ENCODE measurements at regions not wholly inside any gene's neighbourhood (a gene's known extent, or its start where the extent isn't known, plus 50 kb on each side); places are given as distances from the start of the nearest gene placed in this dataset.
"Not testable (repeated sequence)": the region's sequence is repeated elsewhere in the genome, so short reads cannot be mapped to it uniquely, and the experiment has no call there.

DNA sequence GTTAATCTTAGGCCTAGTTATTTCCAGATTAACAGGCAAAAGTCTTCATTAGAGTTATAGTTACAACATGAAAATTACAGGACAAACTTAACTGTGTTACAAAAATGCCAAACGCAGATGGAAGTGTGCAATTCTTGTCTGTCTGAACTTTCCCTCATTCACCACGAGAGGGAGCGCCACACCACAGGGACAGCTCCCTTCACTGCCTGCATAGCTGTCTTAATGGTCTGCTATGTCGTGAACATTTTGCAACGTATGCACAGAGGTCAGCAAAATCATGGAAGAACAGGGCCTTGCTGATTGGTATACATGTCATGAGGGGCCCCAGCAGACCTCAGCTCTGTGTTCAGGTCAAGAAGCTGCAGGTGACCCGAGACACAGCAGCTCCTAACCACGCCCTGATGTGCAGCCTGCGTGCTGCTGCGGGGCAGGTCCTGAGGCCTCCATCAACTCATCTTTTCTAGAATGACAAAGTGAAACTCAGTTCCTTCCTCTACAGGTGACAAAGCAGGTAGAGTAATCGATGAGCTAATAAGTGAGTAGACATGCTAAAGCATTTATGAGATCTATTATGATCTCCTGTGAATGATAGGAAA, 78.8 kb upstream of the ATP8B1 start:
- TF ChIP-seq MAFK (IDR thresholded peaks at IDR 0.05; ENCODE audit: partially characterized antibody) (peak; percentile 76), GATA3 (IDR thresholded peaks at IDR 0.05; ENCODE audit: borderline replicate concordance) (no peak), CHD4 (IDR thresholded peaks at IDR 0.05; ENCODE audit: borderline replicate concordance) (no peak), FOSL2 (IDR thresholded peaks at IDR 0.05) (no peak), FOSL2 (CRISPR knock-in tag; IDR thresholded peaks at IDR 0.05) (no peak), HOXB5 (CRISPR knock-in tag; IDR thresholded peaks at IDR 0.05) (no peak), RAD21 (conservative IDR thresholded peaks at IDR 0.05 in 1 of 2, IDR thresholded peaks at IDR 0.05 in 1 of 2) (peak; percentile 94 to 95), RARB (CRISPR knock-in tag; IDR thresholded peaks at IDR 0.05) (no peak), SMC3 (IDR thresholded peaks at IDR 0.05) (peak; percentile 91), POLR2A (IDR thresholded peaks at IDR 0.05; ENCODE audit: low read length) (no peak)
- TF ChIP-seq, protein P1, sequence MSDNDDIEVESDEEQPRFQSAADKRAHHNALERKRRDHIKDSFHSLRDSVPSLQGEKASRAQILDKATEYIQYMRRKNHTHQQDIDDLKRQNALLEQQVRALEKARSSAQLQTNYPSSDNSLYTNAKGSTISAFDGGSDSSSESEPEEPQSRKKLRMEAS (IDR thresholded peaks at IDR 0.05), result 0 out of 2 replicates have a peak, but pooled peaks have one; percentile 12
- TF ChIP-seq, protein P2, sequence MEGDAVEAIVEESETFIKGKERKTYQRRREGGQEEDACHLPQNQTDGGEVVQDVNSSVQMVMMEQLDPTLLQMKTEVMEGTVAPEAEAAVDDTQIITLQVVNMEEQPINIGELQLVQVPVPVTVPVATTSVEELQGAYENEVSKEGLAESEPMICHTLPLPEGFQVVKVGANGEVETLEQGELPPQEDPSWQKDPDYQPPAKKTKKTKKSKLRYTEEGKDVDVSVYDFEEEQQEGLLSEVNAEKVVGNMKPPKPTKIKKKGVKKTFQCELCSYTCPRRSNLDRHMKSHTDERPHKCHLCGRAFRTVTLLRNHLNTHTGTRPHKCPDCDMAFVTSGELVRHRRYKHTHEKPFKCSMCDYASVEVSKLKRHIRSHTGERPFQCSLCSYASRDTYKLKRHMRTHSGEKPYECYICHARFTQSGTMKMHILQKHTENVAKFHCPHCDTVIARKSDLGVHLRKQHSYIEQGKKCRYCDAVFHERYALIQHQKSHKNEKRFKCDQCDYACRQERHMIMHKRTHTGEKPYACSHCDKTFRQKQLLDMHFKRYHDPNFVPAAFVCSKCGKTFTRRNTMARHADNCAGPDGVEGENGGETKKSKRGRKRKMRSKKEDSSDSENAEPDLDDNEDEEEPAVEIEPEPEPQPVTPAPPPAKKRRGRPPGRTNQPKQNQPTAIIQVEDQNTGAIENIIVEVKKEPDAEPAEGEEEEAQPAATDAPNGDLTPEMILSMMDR (IDR thresholded peaks at IDR 0.05), result peak; percentile 83
- TF ChIP-seq, protein P3, sequence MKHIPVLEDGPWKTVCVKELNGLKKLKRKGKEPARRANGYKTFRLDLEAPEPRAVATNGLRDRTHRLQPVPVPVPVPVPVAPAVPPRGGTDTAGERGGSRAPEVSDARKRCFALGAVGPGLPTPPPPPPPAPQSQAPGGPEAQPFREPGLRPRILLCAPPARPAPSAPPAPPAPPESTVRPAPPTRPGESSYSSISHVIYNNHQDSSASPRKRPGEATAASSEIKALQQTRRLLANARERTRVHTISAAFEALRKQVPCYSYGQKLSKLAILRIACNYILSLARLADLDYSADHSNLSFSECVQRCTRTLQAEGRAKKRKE (CRISPR knock-in tag; IDR thresholded peaks at IDR 0.05; ENCODE audit: low read depth), result no peak
- TF ChIP-seq, protein P4, sequence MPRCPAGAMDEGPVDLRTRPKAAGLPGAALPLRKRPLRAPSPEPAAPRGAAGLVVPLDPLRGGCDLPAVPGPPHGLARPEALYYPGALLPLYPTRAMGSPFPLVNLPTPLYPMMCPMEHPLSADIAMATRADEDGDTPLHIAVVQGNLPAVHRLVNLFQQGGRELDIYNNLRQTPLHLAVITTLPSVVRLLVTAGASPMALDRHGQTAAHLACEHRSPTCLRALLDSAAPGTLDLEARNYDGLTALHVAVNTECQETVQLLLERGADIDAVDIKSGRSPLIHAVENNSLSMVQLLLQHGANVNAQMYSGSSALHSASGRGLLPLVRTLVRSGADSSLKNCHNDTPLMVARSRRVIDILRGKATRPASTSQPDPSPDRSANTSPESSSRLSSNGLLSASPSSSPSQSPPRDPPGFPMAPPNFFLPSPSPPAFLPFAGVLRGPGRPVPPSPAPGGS (IDR thresholded peaks at IDR 0.05), result no peak
- WGBS (ENCODE audit: missing lambda C conversion rate), result 21% methylated on average over 9 of the region's 10 CpGs
- Histone ChIP-seq H3K4me1 (peaks cover 16% of the 10 kb centered on the region), H3K4me2 (peak overlapping the region; percentile 67), H3K27ac (peak overlapping the region; percentile 67 to 77), H3K9me3 (peaks cover 15% of the 10 kb centered on the region; the same call in 2 of the 3 replicates), H3K4me3 (no peak overlapping the region)
- ATAC-seq (peak; percentile 94 to 98), FAIRE-seq (peak; percentile 32), DNase-seq (ENCODE audit: low read depth in 1 of 2, low spot score in 1 of 2) (peak; percentile 20 to 84)
- ChIA-PET POLR2A (no interaction called here), CTCF (interaction anchor here (0.5 to 2.0 kb wide), 30 partner anchors 9 to 882 kb away, joined by 3 to 20 read pairs (median 4); partner anchors contain the start of gene NEDD4L)

DNA sequence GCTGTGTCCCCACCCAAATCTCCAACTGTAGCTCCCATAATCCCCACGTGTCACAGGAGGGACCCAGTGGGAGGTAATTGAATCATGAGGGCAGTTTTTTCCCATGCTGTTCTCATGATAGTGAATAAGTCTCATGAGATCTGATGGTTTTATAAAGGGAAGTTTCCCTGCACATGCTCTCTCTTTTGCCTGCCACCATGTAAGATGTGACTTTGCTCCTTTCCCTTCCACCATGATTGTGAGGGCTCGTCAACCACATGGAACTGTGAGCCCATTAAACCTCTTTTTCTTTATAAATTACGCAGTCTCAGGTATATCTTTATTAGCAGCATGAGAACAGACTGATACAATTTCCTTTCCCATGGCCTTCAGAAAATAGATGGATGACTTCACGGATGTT, 76.8 kb upstream of the ATP8B1 start:
- POLR2A ChIA-PET; DNase-seq (ENCODE audit: low read depth in 1 of 2, low spot score in 1 of 2); ATAC-seq; H3K4me1 ChIP-seq; H3K4me3 ChIP-seq; FAIRE-seq; H3K4me2 ChIP-seq; H3K27ac ChIP-seq: not testable (repeated sequence)
- peaks cover 15% of the 10 kb centered on the region; the same call in 2 of the 3 replicates for H3K9me3 ChIP-seq
- TF ChIP-seq ZFP36 (IDR thresholded peaks at IDR 0.05; ENCODE audit: borderline replicate concordance, partially characterized antibody), result peak; percentile 85
- WGBS (ENCODE audit: missing lambda C conversion rate), result 80% methylated on average over 4 of the region's 4 CpGs
- CTCF ChIA-PET, result interaction anchor here (1.7 kb wide), 1 partner anchor 242 kb away, joined by 7 read pairs; no protein-coding TSS in a partner anchor

DNA sequence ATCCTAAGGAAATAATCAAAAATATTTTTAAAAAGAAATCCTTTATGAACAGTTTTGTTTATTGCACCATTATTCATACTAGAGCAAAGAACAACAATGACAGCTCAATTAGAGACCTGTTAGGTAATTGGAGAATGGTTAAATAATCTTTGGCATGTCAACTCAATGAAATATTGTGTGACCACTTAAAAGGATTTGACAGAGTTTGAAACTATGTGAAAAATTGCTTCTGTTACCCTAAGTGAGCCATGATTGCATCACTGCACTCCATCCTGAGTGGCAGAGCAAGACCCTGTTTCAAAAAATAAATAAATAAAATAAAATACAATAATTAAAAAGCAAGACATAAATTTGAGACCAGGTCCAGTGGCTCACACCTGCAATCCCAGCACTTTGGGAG, 66.1 kb upstream of the ATP8B1 start:
- no peak for ATAC-seq
- H3K4me3 ChIP-seq, result no peak overlapping the region
- TF ChIP-seq TFCP2L1 (CRISPR knock-in tag; IDR thresholded peaks at IDR 0.05), result no peak
- TF ChIP-seq NPAS2 (CRISPR knock-in tag; IDR thresholded peaks at IDR 0.05; ENCODE audit: borderline replicate concordance), result no peak
- TF ChIP-seq, protein P5, sequence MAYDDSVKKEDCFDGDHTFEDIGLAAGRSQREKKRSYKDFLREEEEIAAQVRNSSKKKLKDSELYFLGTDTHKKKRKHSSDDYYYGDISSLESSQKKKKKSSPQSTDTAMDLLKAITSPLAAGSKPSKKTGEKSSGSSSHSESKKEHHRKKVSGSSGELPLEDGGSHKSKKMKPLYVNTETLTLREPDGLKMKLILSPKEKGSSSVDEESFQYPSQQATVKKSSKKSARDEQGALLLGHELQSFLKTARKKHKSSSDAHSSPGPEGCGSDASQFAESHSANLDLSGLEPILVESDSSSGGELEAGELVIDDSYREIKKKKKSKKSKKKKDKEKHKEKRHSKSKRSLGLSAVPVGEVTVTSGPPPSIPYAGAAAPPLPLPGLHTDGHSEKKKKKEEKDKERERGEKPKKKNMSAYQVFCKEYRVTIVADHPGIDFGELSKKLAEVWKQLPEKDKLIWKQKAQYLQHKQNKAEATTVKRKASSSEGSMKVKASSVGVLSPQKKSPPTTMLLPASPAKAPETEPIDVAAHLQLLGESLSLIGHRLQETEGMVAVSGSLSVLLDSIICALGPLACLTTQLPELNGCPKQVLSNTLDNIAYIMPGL (CRISPR knock-in tag; IDR thresholded peaks at IDR 0.05; ENCODE audit: borderline replicate concordance), result no peak
- no peak for TF ChIP-seq CHD4 (IDR thresholded peaks at IDR 0.05; ENCODE audit: borderline replicate concordance)
- TF ChIP-seq KDM5A (IDR thresholded peaks at IDR 0.05), result no peak
- TF ChIP-seq FOSL2 (IDR thresholded peaks at IDR 0.05), result no peak
- no peak for TF ChIP-seq FOSL2 (CRISPR knock-in tag; IDR thresholded peaks at IDR 0.05)
- TF ChIP-seq NFE2L2 (conservative IDR thresholded peaks at IDR 0.05; ENCODE audit: low read length), result no peak
- no peak for TF ChIP-seq EP300 (IDR thresholded peaks at IDR 0.05)
- TF ChIP-seq SMC3 (IDR thresholded peaks at IDR 0.05), result no peak
- H3K4me1 ChIP-seq, result no peaks in the 10 kb centered on the region
- H3K4me2 ChIP-seq, result no peak overlapping the region
- FAIRE-seq, result no peak
- ChIA-PET POLR2A (no interaction called here), CTCF (interaction anchor here (1.5 kb wide), 1 partner anchor 12 kb away, joined by 5 read pairs; no protein-coding TSS in a partner anchor)
- peaks cover 5% of the 10 kb centered on the region; the same call in 2 of the 3 replicates for H3K9me3 ChIP-seq
- no peak overlapping the region for H3K27ac ChIP-seq
- no peak for DNase-seq (ENCODE audit: low read depth in 1 of 2, low spot score in 1 of 2)

Measured in A549 (cell line).